Forelimb muscle (tissue), 1 donor: ENCODE measurements at regions not wholly inside any gene's neighbourhood (a gene's known extent, or its start where the extent isn't known, plus 50 kb on each side); places are given as distances from the start of the nearest gene placed in this dataset.

ENCODE experiments used
- DNase-seq: peaks from one replicate; pipeline ENCODE4 v3.0.0-alpha.2; 2013; ENCODE audit warnings: low read depth

- DNase-seq = no peak
Measured at GRCh38 chr20:57877131-57877824, 167.5 kb upstream of the PMEPA1 start.

GRCh38 chr20:57876163-57876562, 166.3 kb upstream of the PMEPA1 start:
- DNase-seq = no peak

- no peak for DNase-seq
Measured at GRCh38 chr20:57874141-57874540, 164.3 kb upstream of the PMEPA1 start.

DNA sequence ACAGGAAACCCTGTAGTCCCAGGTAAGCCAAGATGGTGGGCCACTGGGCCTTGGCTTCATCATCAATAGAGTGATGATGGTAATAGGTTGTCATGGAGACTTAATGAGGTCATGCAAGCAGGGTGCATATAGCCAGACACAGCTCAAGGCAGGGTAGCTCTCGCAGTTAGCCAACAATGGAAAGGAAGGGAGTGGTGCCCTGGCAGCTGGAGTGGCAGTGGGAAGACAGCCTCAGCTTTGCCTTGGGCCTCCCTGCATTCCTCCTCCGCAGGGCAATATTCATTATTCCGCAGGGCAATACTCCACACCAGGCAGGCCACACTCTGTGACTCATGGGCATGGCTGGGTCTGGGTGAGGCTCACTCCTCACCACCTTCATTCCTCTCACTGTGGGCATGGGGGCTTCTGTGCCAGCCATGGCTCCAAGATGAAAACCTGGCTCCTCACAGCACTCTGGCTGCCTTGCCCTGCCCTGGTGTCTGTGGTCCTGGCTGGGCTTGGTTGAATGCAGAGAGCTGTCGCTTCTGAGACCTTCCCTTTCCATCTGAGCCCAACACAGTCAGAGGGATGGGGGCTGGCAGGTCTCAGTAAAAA, 163.1 kb upstream of the PMEPA1 start:
- no peak for DNase-seq

- no peak for DNase-seq
Measured at GRCh38 chr20:57871237-57871632, 161.4 kb upstream of the PMEPA1 start.

- DNase-seq = no peak
Measured at GRCh38 chr20:57870597-57871236, 160.9 kb upstream of the PMEPA1 start.

GRCh38 chr20:57869951-57870315, 160.1 kb upstream of the PMEPA1 start:
- DNase-seq = no peak

DNA sequence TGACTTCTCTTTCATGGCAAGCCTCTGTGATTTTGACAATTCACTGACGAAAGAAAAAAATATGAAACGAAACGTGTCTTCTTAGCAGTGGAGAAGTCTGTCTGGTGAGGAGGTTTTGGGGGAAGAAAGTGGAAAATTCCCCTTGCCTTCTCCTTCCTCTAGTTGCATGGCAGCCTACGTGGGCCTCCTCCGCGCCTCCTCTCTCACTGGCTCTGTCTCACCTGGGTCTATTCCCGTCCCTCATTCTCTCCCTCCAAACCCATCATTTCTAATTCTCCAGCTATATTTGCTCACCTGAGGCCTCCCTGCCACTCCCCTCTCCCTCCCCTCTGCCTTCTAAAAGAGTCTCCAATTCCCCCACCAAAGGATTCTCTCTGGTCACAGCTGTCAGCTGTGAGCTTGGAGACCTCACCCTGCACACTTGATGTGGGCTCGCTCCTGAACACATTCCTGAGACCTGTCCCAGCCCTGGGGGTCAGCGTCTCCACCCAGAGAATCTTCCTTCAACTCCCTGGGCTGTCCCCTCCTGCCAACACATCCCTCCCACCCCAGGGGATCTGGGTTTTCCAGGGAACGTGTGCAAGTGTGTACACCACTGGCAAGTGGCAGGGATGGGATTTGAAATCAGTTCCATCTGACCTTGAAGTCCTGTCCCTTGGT, 159.6 kb upstream of the PMEPA1 start:
- no peak for DNase-seq

GRCh38 chr20:57868310-57868709, 158.5 kb upstream of the PMEPA1 start:
- no peak for DNase-seq

DNA sequence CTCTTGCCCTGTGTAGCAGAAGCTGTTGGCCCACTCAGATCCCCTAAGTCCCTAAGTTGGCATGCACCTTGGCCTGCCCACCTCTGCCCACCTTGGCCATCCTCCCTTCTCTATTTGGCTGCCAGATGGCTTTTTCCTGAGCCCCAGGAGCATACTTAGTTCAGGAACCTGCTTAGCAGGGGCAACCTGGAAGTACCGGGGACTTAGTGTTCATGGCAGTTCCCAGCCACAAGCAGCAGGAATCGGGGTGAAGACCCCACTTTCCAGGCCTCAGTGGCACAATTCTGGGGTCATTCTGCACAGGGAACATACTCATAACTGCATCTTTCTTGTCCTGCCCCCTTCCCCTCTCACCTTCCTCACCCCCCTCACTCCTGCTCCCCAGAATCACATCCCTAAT, 158.0 kb upstream of the PMEPA1 start:
- DNase-seq = no peak

GRCh38 chr20:57867181-57867803, 157.5 kb upstream of the PMEPA1 start:
- DNase-seq = no peak

DNA sequence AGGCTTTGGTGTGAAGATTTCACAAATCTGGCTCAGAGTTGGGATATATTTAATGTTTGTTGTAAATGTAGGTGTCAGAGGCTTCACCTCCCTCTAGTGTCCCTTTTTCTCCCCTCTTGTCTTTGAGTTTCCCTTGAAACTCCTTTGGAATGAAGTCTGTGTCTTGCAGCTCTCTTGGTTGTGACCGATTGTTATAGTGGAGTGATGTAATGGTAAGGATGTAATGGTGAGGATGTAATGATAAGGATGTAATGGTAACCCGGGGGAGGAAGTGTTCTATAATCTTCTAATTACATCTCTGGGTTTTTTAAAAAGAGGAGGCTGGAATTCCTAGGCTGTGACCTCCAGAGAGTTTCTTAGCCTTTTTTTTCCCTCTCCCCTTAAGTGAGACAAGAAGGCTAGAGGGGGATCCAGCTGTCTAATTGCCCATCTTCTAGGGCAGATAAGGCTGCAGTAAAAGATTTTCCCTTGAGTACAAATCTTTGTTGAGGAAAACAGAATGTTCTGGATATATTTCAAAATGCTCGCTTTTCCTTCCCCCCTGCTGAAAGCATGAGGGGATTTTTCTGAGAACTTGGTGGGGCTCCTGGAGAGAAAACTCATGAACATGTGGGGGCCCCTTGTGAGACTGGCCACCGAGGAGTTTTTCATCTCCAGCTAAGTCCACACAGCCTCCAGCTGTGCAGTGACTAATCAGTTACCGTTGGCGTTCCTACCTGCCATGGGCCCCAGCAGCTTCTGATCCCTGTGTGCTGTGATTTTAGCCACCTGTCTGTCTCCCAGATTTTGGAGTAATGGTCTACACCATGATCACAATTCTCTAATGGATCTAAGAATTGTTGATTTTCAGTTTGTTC, 156.7 kb upstream of the PMEPA1 start:
- DNase-seq = no peak

DNA sequence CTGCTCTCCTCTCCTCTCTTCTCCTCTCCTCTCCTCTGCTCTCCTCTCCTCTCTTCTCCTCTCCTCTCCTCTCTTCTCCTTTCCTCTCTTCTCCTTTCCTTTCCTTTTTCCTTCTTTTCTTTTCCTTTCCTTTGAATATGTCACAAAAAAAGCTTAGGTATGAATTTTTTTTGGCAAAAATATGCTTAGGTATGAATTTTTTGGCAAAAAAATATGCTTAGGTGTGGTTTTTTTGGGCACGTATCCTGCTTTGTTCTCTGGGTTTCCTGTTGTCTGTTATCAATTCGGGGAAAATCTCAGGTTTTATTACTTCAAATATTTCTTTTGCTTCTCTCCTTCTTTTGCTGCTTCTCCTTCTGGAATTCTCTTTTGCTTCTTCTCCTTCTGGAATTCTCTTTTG, 155.5 kb upstream of the PMEPA1 start:
- no peak for DNase-seq

DNA sequence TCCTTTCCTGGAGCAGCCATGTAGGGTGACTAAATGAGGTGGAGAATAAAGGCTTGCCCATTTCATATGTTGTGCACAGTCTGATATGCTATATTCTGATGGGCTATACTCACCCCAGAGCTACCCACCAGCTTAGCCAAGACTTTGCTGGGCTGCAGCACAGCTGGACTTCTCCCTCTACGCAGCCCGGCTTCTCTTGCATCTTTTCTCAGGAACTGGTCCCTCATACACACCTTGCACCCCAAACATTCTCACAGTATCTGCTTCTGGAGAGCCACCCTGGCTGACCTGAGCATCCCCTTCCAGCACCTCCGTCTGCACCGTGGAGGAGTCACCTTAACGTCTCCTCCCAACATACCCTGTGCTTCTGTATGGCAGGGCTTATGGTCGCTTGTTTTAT, 150.8 kb upstream of the PMEPA1 start:
- DNase-seq = no peak

- no peak for DNase-seq
Measured at GRCh38 chr20:57857969-57858368, 148.2 kb upstream of the PMEPA1 start.

GRCh38 chr20:57857118-57857517, 147.3 kb upstream of the PMEPA1 start:
- DNase-seq = no peak

DNA sequence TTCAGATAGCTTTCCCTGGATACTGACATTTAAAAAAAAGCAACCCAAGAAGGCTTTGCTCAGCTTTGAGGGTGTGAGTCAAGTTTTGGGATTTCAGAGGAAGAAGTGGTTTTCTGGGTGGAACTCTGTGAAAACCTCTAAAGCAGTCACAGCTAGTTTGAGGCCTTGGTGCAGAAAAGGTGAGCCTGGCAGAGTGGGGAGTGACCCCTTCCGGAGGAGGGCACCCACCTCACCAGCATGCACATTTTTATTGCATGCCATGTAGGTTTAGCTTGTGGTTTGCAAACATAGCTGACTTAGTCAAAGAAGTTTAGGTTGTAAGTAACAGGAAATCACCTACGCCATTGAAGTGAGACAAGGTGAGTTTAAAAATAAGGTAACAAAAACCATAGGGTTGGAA, 146.8 kb upstream of the PMEPA1 start:
- no peak for DNase-seq

DNA sequence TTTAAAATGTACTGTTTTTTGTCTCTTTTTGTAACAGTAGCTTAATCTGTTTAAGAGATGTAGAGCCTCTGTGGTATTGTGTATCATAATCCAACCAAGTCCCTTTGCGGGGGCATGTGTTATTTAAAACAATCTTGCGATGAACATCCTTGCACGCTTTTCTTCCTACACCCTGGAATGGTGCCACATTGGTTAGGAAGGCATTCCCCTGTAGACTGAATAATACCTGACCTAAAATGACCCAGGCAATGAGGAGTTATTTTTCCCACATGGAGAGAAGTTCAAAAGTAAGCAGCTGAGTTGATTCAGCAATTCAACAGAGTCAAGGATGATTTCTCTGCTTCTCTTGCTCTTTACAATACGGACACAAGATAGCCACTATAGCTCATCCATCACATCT, 142.0 kb upstream of the PMEPA1 start:
- no peak for DNase-seq

GRCh38 chr20:57851025-57851682, 141.3 kb upstream of the PMEPA1 start:
- DNase-seq = no peak

GRCh38 chr20:57849521-57850215, 139.9 kb upstream of the PMEPA1 start:
- DNase-seq = no peak
